Hepatocyte (in vitro differentiated cells): ENCODE measurements at regions not wholly inside any gene's neighbourhood (a gene's known extent, or its start where the extent isn't known, plus 50 kb on each side); places are given as distances from the start of the nearest gene placed in this dataset.
A peak's percentile ranks its signal among the peaks of the same experiment; 100 is the strongest.

Experiments
- DNase-seq: peaks from one replicate; pipeline ENCODE4 v3.0.0-alpha.2; 2016; ENCODE audit warnings: low spot score
- H2AFZ ChIP-seq: fragments of 200-600 bp; sonication (generic); 2 replicates; pipeline ENCODE4 v1.6.0; 2016; ENCODE audit warnings: antibody characterized with exemption, mild to moderate bottlenecking
- H3K27ac ChIP-seq: fragments of 200-600 bp; sonication (generic); 2 replicates; pipeline ENCODE4 v1.5.1; 2016; ENCODE audit warnings: mild to moderate bottlenecking
- H3K27me3 ChIP-seq: fragments of 200-600 bp; sonication (generic); 2 replicates; pipeline ENCODE4 v1.6.1; 2016
- H3K36me3 ChIP-seq: fragments of 200-600 bp; sonication (generic); replicated peaks from 2 replicates; pipeline ENCODE4 v1.5.1; 2016; ENCODE audit warnings: low read depth; ENCODE audit not compliant: insufficient read depth
- H3K4me1 ChIP-seq: fragments of 200-600 bp; sonication (generic); 2 replicates; pipeline ENCODE4 v1.5.1; 2016; ENCODE audit warnings: mild to moderate bottlenecking, moderate library complexity; ENCODE audit not compliant: insufficient read depth
- H3K4me2 ChIP-seq: fragments of 200-600 bp; sonication (generic); 2 replicates; pipeline ENCODE4 v1.6.0; 2016
- H3K4me3 ChIP-seq: fragments of 200-600 bp; sonication (generic); 2 replicates; pipeline ENCODE4 v1.5.1; 2016; ENCODE audit warnings: mild to moderate bottlenecking
- H3K79me2 ChIP-seq: fragments of 200-600 bp; sonication (generic); 2 replicates; pipeline ENCODE4 v1.6.0; 2017; ENCODE audit warnings: mild to moderate bottlenecking
- H3K9me2 ChIP-seq: fragments of 200-600 bp; sonication (generic); replicated peaks from 2 replicates; pipeline ENCODE4 v1.6.0; 2017; ENCODE audit warnings: mild to moderate bottlenecking; ENCODE audit not compliant: insufficient read depth
- H3K9me3 ChIP-seq: fragments of 200-600 bp; sonication (generic); 2 replicates; pipeline ENCODE4 v1.5.1; 2016; ENCODE audit warnings: low read depth, mild to moderate bottlenecking
- H4K20me1 ChIP-seq: fragments of 200-600 bp; sonication (generic); 2 replicates; pipeline ENCODE4 v1.6.0; 2016; ENCODE audit warnings: mild to moderate bottlenecking; ENCODE audit not compliant: insufficient read depth, poor library complexity, severe bottlenecking
- CTCF ChIP-seq: fragments of 200-600 bp; sonication (generic); IDR thresholded peaks from 2 replicates; pipeline ENCODE4 v1.5.1; 2016; ENCODE audit warnings: antibody characterized with exemption, mild to moderate bottlenecking; ENCODE audit not compliant: poor library complexity
- EZH2 ChIP-seq: fragments of 200-600 bp; sonication (generic); IDR thresholded peaks from 2 replicates; pipeline ENCODE4 v1.6.1; 2016; ENCODE audit warnings: antibody characterized with exemption, mild to moderate bottlenecking, borderline replicate concordance
- EZH2phosphoT487 ChIP-seq: fragments of 200-600 bp; sonication (generic); IDR thresholded peaks from one replicate; pipeline ENCODE4 v1.6.1; 2018; ENCODE audit warnings: antibody characterized with exemption, mild to moderate bottlenecking, low read depth, moderate library complexity; ENCODE audit not compliant: unreplicated experiment, severe bottlenecking
- WGBS: methylation state at CpG from one replicate; pipeline ENCODE4 v1.1.6; 2016; ENCODE audit warnings: low lambda C conversion rate; ENCODE audit errors: missing lambda C conversion rate; 5-methylcytosine and 5-hydroxymethylcytosine counted together

DNA sequence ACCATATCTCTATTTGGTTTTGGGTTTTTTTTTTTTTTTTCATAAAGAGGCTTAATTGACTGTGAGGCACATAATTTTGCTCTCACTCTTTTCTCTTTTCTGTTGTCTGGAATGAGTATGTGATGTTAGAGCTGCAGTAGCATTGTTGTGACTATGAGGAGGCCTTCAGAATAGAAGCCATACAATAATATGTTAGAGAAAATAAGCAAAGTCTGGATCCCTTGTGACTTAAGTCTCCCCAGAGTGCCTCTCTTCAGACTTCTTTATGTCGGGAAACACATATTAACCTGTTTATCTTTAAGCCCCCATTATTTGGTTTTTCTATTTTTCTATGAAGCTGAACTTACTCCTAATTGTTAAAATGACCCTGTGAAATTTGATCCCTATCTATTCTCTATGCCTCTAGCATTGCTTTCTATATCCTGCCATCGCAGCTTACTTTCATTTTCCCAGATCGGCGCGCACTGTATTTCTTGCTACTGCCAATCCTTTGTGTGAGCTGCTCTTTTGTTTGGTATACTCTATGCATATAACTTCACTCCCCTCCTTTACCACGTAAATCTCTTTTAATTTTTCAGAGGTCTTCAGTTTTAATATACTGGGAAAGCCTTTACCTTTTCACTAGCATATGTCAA is 372.5 kb upstream of the KCNN2 start:
- WGBS: 77% methylated on average over 6 of the region's 6 CpGs
- H3K36me3 ChIP-seq: no peaks in the 10 kb centered on the region
- no peaks in the 10 kb centered on the region for H3K9me3 ChIP-seq
- no peaks in the 10 kb centered on the region for H3K9me2 ChIP-seq
- H2AFZ ChIP-seq: no peak overlapping the region
- H3K4me1 ChIP-seq: peaks cover 5% of the 10 kb centered on the region
- no peak for TF ChIP-seq EZH2
- TF ChIP-seq CTCF: no peak
- TF ChIP-seq EZH2phosphoT487: no peak
- DNase-seq: no peak
- H3K4me3 ChIP-seq: no peak overlapping the region
- H3K27ac ChIP-seq: no peak overlapping the region
- H4K20me1 ChIP-seq: no peaks in the 10 kb centered on the region
- H3K4me2 ChIP-seq: peak overlapping the region; percentile 40
- H3K27me3 ChIP-seq: no peaks in the 10 kb centered on the region
- H3K79me2 ChIP-seq: no peaks in the 10 kb centered on the region

DNA sequence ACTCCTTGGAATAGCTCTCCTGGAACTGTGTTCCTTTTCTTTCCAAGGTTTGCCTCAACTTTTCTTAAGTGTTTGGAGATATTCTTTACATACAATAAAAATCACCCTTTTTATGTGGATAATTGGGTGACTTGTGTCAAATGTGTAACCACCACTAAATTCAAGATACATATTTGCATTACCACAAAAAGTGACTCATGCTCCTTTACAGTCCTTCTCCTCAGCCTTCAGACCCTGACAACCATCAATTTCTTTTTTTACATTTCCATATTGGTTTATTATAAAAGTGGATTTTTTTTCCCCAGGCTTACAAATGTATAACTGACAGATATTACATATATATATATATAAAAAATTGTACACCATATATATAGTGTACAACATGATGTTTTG is 372.0 kb upstream of the KCNN2 start:
- Histone ChIP-seq H3K4me3 (no peak overlapping the region), H3K79me2 (no peaks in the 10 kb centered on the region), H3K4me1 (peaks cover 2% of the 10 kb centered on the region), H3K4me2 (peak overlapping the region; percentile 40), H3K9me2 (no peaks in the 10 kb centered on the region), H3K27me3 (no peaks in the 10 kb centered on the region), H3K9me3 (no peaks in the 10 kb centered on the region), H3K36me3 (no peaks in the 10 kb centered on the region), H3K27ac (no peak overlapping the region), H2AFZ (no peak overlapping the region), H4K20me1 (no peaks in the 10 kb centered on the region)
- no peak for DNase-seq
- TF ChIP-seq EZH2phosphoT487 (no peak), CTCF (no peak), EZH2 (no peak)

DNA sequence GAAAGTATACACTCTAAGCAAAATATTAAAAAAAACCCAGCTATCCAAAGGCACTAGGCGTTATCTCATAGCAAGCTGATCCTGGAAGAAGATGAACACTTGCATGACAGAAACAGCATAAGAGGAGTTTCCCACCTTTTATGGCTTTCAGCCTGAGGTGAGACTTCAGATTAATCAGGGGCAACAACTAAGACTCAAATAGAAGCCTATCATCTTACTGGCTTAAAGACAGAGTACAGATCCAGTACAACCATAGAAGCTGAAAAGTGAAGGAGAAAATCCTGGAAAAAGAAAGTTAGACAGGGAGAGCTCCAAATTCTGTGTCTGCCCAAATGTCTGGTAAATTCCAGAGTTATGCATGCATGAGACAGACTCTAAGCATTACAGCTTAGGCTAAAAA is 360.8 kb upstream of the KCNN2 start:
- Histone ChIP-seq H4K20me1 (no peaks in the 10 kb centered on the region), H3K4me2 (no peak overlapping the region), H3K27me3 (no peaks in the 10 kb centered on the region), H3K27ac (no peak overlapping the region), H3K9me3 (no peaks in the 10 kb centered on the region), H3K9me2 (no peaks in the 10 kb centered on the region), H2AFZ (no peak overlapping the region), H3K4me3 (no peak overlapping the region), H3K79me2 (no peaks in the 10 kb centered on the region), H3K4me1 (no peaks in the 10 kb centered on the region), H3K36me3 (no peaks in the 10 kb centered on the region)
- WGBS: 59% methylated on average over 1 of the region's 1 CpG
- no peak for TF ChIP-seq CTCF
- no peak for TF ChIP-seq EZH2phosphoT487
- TF ChIP-seq EZH2: no peak
- no peak for DNase-seq

DNA sequence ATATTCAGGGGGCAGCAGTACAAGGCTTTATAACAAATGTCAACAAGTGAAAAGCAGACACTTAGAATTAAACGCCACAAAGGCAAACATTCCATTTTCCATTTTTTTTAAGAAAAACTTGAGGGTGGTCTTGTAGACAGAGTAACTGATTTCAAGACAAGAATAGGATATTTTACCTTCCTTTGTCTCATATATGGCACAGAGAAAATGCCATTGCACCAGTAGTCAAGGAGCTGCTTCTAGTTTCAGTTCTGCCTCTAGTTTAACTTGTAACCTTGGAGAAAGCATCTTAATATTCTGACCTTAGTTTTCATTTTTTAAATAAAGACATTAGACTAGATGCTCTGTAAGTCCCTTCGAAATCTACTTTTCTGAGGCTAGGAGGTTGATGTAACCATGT is 355.3 kb upstream of the KCNN2 start:
- no peaks in the 10 kb centered on the region for H3K9me3 ChIP-seq
- no peak overlapping the region for H3K4me2 ChIP-seq
- no peak overlapping the region for H3K4me3 ChIP-seq
- no peaks in the 10 kb centered on the region for H3K4me1 ChIP-seq
- no peaks in the 10 kb centered on the region for H4K20me1 ChIP-seq
- no peaks in the 10 kb centered on the region for H3K9me2 ChIP-seq
- no peak overlapping the region for H3K27ac ChIP-seq
- no peaks in the 10 kb centered on the region for H3K79me2 ChIP-seq
- 69% methylated on average over 2 of the region's 2 CpGs for WGBS
- H3K36me3 ChIP-seq: no peaks in the 10 kb centered on the region
- no peak for DNase-seq
- no peak overlapping the region for H2AFZ ChIP-seq
- TF ChIP-seq CTCF: no peak
- H3K27me3 ChIP-seq: no peaks in the 10 kb centered on the region
